ENCODE measurements at regions not wholly inside any gene's neighbourhood (a gene's known extent, or its start where the extent isn't known, plus 50 kb on each side); places are given as distances from the start of the nearest gene placed in this dataset.

- Histone ChIP-seq H3K36me3 (ENCODE audit: control insufficient read depth, insufficient read depth, low read length) (no peaks in the 10 kb centered on the region), H3K4me1 (ENCODE audit: control insufficient read depth, insufficient read depth, low read length) (peaks cover 24% of the 10 kb centered on the region), H3K27ac (ENCODE audit: low read depth, low read length) (no peak overlapping the region), H3K4me3 (ENCODE audit: low read depth, low read length) (no peak overlapping the region), H3K27me3 (ENCODE audit: control insufficient read depth, insufficient read depth, low read length) (peaks cover 3% of the 10 kb centered on the region), H3K9me3 (ENCODE audit: control insufficient read depth, insufficient read depth, low read length) (no peaks in the 10 kb centered on the region)
- 83% methylated on average over 1 of the region's 4 CpGs for WGBS (ENCODE audit: insufficient coverage)
- no peak for DNase-seq (ENCODE audit: low read depth in 4 of 6, low spot score in 6 of 6)
Measured at GRCh38 chr13:27004326-27004725, 167.3 kb downstream of the USP12 start.

- H3K4me3 ChIP-seq (ENCODE audit: low read depth, low read length): no peak overlapping the region
- no peaks in the 10 kb centered on the region for H3K36me3 ChIP-seq (ENCODE audit: control insufficient read depth, insufficient read depth, low read length)
- no peaks in the 10 kb centered on the region for H3K9me3 ChIP-seq (ENCODE audit: control insufficient read depth, insufficient read depth, low read length)
- WGBS (ENCODE audit: insufficient coverage): 84% methylated on average over 6 of the region's 6 CpGs
- H3K4me1 ChIP-seq (ENCODE audit: control insufficient read depth, insufficient read depth, low read length): peaks cover 16% of the 10 kb centered on the region
- peaks cover under 1% of the 10 kb centered on the region for H3K27me3 ChIP-seq (ENCODE audit: control insufficient read depth, insufficient read depth, low read length)
- no peak overlapping the region for H3K27ac ChIP-seq (ENCODE audit: low read depth, low read length)
- no peak for DNase-seq (ENCODE audit: low read depth in 4 of 6, low spot score in 6 of 6)
Measured at GRCh38 chr13:27001705-27002104, 169.9 kb downstream of the USP12 start.

- Histone ChIP-seq H3K27me3 (ENCODE audit: control insufficient read depth, insufficient read depth, low read length) (no peaks in the 10 kb centered on the region), H3K4me1 (ENCODE audit: control insufficient read depth, insufficient read depth, low read length) (peaks cover 6% of the 10 kb centered on the region), H3K4me3 (ENCODE audit: low read depth, low read length) (no peak overlapping the region), H3K27ac (ENCODE audit: low read depth, low read length) (no peak overlapping the region), H3K9me3 (ENCODE audit: control insufficient read depth, insufficient read depth, low read length) (no peaks in the 10 kb centered on the region), H3K36me3 (ENCODE audit: control insufficient read depth, insufficient read depth, low read length) (no peaks in the 10 kb centered on the region)
- WGBS (ENCODE audit: insufficient coverage): 90% methylated on average over 4 of the region's 6 CpGs
- DNase-seq (ENCODE audit: low read depth in 4 of 6, low spot score in 6 of 6): no peak
Measured at GRCh38 chr13:27000686-27001085, 170.9 kb downstream of the USP12 start.

GRCh38 chr13:26999499-26999898 is 172.1 kb downstream of the USP12 start:
- H3K4me3 ChIP-seq (ENCODE audit: low read depth, low read length): no peak overlapping the region
- no peaks in the 10 kb centered on the region for H3K27me3 ChIP-seq (ENCODE audit: control insufficient read depth, insufficient read depth, low read length)
- no peaks in the 10 kb centered on the region for H3K36me3 ChIP-seq (ENCODE audit: control insufficient read depth, insufficient read depth, low read length)
- no peaks in the 10 kb centered on the region for H3K9me3 ChIP-seq (ENCODE audit: control insufficient read depth, insufficient read depth, low read length)
- H3K27ac ChIP-seq (ENCODE audit: low read depth, low read length): no peak overlapping the region
- peaks cover 4% of the 10 kb centered on the region for H3K4me1 ChIP-seq (ENCODE audit: control insufficient read depth, insufficient read depth, low read length)
- no peak for DNase-seq (ENCODE audit: low read depth in 4 of 6, low spot score in 6 of 6)
- 88% methylated on average over 5 of the region's 7 CpGs for WGBS (ENCODE audit: insufficient coverage)

GRCh38 chr13:26998292-26998691 is 173.3 kb downstream of the USP12 start:
- no peak for DNase-seq (ENCODE audit: low read depth in 4 of 6, low spot score in 6 of 6)
- no peaks in the 10 kb centered on the region for H3K27me3 ChIP-seq (ENCODE audit: control insufficient read depth, insufficient read depth, low read length)
- no peaks in the 10 kb centered on the region for H3K9me3 ChIP-seq (ENCODE audit: control insufficient read depth, insufficient read depth, low read length)
- peaks cover 4% of the 10 kb centered on the region for H3K4me1 ChIP-seq (ENCODE audit: control insufficient read depth, insufficient read depth, low read length)
- H3K36me3 ChIP-seq (ENCODE audit: control insufficient read depth, insufficient read depth, low read length): no peaks in the 10 kb centered on the region
- no peak overlapping the region for H3K27ac ChIP-seq (ENCODE audit: low read depth, low read length)
- 64% methylated on average over 4 of the region's 8 CpGs for WGBS (ENCODE audit: insufficient coverage)
- H3K4me3 ChIP-seq (ENCODE audit: low read depth, low read length): no peak overlapping the region

- H3K36me3 ChIP-seq (ENCODE audit: control insufficient read depth, insufficient read depth, low read length): no peaks in the 10 kb centered on the region
- DNase-seq (ENCODE audit: low read depth in 4 of 6, low spot score in 6 of 6): no peak
- H3K4me3 ChIP-seq (ENCODE audit: low read depth, low read length): no peak overlapping the region
- no peak overlapping the region for H3K27ac ChIP-seq (ENCODE audit: low read depth, low read length)
- no peaks in the 10 kb centered on the region for H3K27me3 ChIP-seq (ENCODE audit: control insufficient read depth, insufficient read depth, low read length)
- peaks cover 12% of the 10 kb centered on the region for H3K4me1 ChIP-seq (ENCODE audit: control insufficient read depth, insufficient read depth, low read length)
- 79% methylated on average over 4 of the region's 6 CpGs for WGBS (ENCODE audit: insufficient coverage)
- H3K9me3 ChIP-seq (ENCODE audit: control insufficient read depth, insufficient read depth, low read length): no peaks in the 10 kb centered on the region
Measured at GRCh38 chr13:26996965-26997752, 174.5 kb downstream of the USP12 start.

- WGBS (ENCODE audit: insufficient coverage): 77% methylated on average over 2 of the region's 3 CpGs
- peaks cover 27% of the 10 kb centered on the region for H3K4me1 ChIP-seq (ENCODE audit: control insufficient read depth, insufficient read depth, low read length)
- no peaks in the 10 kb centered on the region for H3K36me3 ChIP-seq (ENCODE audit: control insufficient read depth, insufficient read depth, low read length)
- DNase-seq (ENCODE audit: low read depth in 4 of 6, low spot score in 6 of 6): no peak
- H3K27me3 ChIP-seq (ENCODE audit: control insufficient read depth, insufficient read depth, low read length): no peaks in the 10 kb centered on the region
- H3K4me3 ChIP-seq (ENCODE audit: low read depth, low read length): no peak overlapping the region
- no peaks in the 10 kb centered on the region for H3K9me3 ChIP-seq (ENCODE audit: control insufficient read depth, insufficient read depth, low read length)
- no peak overlapping the region for H3K27ac ChIP-seq (ENCODE audit: low read depth, low read length)
Measured at GRCh38 chr13:26995159-26995558, 176.5 kb downstream of the USP12 start.

GRCh38 chr13:26993780-26994179 is 177.8 kb downstream of the USP12 start:
- H3K27ac ChIP-seq (ENCODE audit: low read depth, low read length): no peak overlapping the region
- 80% methylated on average over 2 of the region's 3 CpGs for WGBS (ENCODE audit: insufficient coverage)
- H3K27me3 ChIP-seq (ENCODE audit: control insufficient read depth, insufficient read depth, low read length): no peaks in the 10 kb centered on the region
- H3K9me3 ChIP-seq (ENCODE audit: control insufficient read depth, insufficient read depth, low read length): no peaks in the 10 kb centered on the region
- H3K4me1 ChIP-seq (ENCODE audit: control insufficient read depth, insufficient read depth, low read length): peaks cover 35% of the 10 kb centered on the region
- no peaks in the 10 kb centered on the region for H3K36me3 ChIP-seq (ENCODE audit: control insufficient read depth, insufficient read depth, low read length)
- DNase-seq (ENCODE audit: low read depth in 4 of 6, low spot score in 6 of 6): no peak
- H3K4me3 ChIP-seq (ENCODE audit: low read depth, low read length): no peak overlapping the region

- peak in 1 of 6 donors; percentile 29 for DNase-seq (ENCODE audit: low read depth in 4 of 6, low spot score in 6 of 6)
- H3K4me1 ChIP-seq (ENCODE audit: control insufficient read depth, insufficient read depth, low read length): peaks cover 35% of the 10 kb centered on the region
- no peak overlapping the region for H3K27ac ChIP-seq (ENCODE audit: low read depth, low read length)
- H3K36me3 ChIP-seq (ENCODE audit: control insufficient read depth, insufficient read depth, low read length): no peaks in the 10 kb centered on the region
- whole genome bisulfite sequencing (ENCODE audit: insufficient coverage): 73% methylated on average over 3 of the region's 4 CpGs
- no peaks in the 10 kb centered on the region for H3K9me3 ChIP-seq (ENCODE audit: control insufficient read depth, insufficient read depth, low read length)
- H3K27me3 ChIP-seq (ENCODE audit: control insufficient read depth, insufficient read depth, low read length): no peaks in the 10 kb centered on the region
- H3K4me3 ChIP-seq (ENCODE audit: low read depth, low read length): no peak overlapping the region
Measured at GRCh38 chr13:26992951-26993719, 178.5 kb downstream of the USP12 start.

Data from spinal cord (tissue), 9 donors.